ENCODE measurements at regions not wholly inside any gene's neighbourhood (a gene's known extent, or its start where the extent isn't known, plus 50 kb on each side); places are given as distances from the start of the nearest gene placed in this dataset.

GRCh38 chr15:88986949-88987590 is 73.9 kb upstream of the MFGE8 start (continued):
- TF ChIP-seq RBM22 (IDR thresholded peaks at IDR 0.05; ENCODE audit: low read depth, low read length, poor library complexity, severe bottlenecking) (no peak), ZBTB11 (CRISPR knock-in tag; IDR thresholded peaks at IDR 0.05) (peak in 1 of 3 experiments; percentile 17; a peak in 1 of 6 replicates), MXI1 (IDR thresholded peaks at IDR 0.05; ENCODE audit: low read depth, low read length) (no peak), RFX7 (CRISPR knock-in tag; IDR thresholded peaks at IDR 0.05) (no peak), ZFX (CRISPR knock-in tag; IDR thresholded peaks at IDR 0.05) (peak; percentile 59), ZNF644 (tag; IDR thresholded peaks at IDR 0.05; ENCODE audit: low read depth) (peak; percentile 55; the same call in 1 of the 2 replicates)

GRCh38 chr15:88987591-88987933 is 74.4 kb upstream of the MFGE8 start:
- no TSS peak for BruUV-seq (replicated peaks)
- in situ Hi-C loops (cut with MboI) (no loop called here), intact Hi-C loops (cut with micrococcal nuclease) (loop anchor here (5.0 kb wide), 2 partner anchors 50 to 75 kb away; partner anchors contain the start of gene MFGE8)
- Histone ChIP-seq H3K9me3 (replicated peaks; ENCODE audit: control insufficient read depth, insufficient read depth, low read depth, low read length) (no peaks in the 10 kb centered on the region), H4K20me1 (replicated peaks; ENCODE audit: control insufficient read depth, insufficient read depth, low read length) (no peaks in the 10 kb centered on the region), H3K27me3 (ENCODE audit: control insufficient read depth in 2 of 2, insufficient read depth in 2 of 2, low read length in 2 of 2) (no peaks in the 10 kb centered on the region), H3K4me3 (no peak overlapping the region), H3K36me3 (ENCODE audit: control insufficient read depth, insufficient read depth, low read length) (no peaks in the 10 kb centered on the region), H3K27ac (ENCODE audit: extremely low read depth, low read depth, low read length) (peak overlapping the region; percentile 91), H3K79me2 (ENCODE audit: control insufficient read depth, insufficient read depth, low read length) (no peaks in the 10 kb centered on the region), H3K4me1 (replicated peaks in 1 of 2; ENCODE audit: control insufficient read depth in 2 of 2, insufficient read depth in 2 of 2, low read length in 2 of 2) (peaks cover 33 to 63% of the 10 kb centered on the region in 2 experiments), H3K9ac (ENCODE audit: insufficient read depth in 1 of 2, low read depth in 2 of 2, low read length in 2 of 2) (peak overlapping the region; percentile 55 to 80), H3K4me2 (ENCODE audit: insufficient read depth, low read length) (peak overlapping the region; percentile 65), H2AFZ (ENCODE audit: low read depth, low read length) (peak overlapping the region; percentile 89), H3K9me1 (ENCODE audit: control insufficient read depth, insufficient read depth, low read length) (no peaks in the 10 kb centered on the region)
- 68% methylated on average over 7 of the region's 7 CpGs for WGBS (ENCODE audit: insufficient coverage, low coverage, missing lambda C conversion rate)
- ATAC-seq (no peak), DNase-seq (ENCODE audit: extremely low read depth in 1 of 4, low spot score in 3 of 4) (no peak), FAIRE-seq (no peak)
- ChIA-PET CTCF (ENCODE audit: low intra/inter-chr PET ratio) (interaction anchor here (0.6 kb wide), 1 partner anchor 75 kb away, joined by 4 read pairs; the partner anchor contains the start of gene MFGE8), POLR2A (interaction anchor here (0.7 to 1.2 kb wide), 2 partner anchors 13 to 122 kb away, joined by 3 read pairs; no protein-coding TSS in a partner anchor)
- TF ChIP-seq ZNF740 (CRISPR knock-in tag; IDR thresholded peaks at IDR 0.05) (no peak), ZNF740 (tag; IDR thresholded peaks at IDR 0.05) (0 out of 4 replicates have a peak, but pooled peaks of 1 of the 2 experiments have one; percentile 2), RNF2 (IDR thresholded peaks at IDR 0.05) (no peak), NFXL1 (CRISPR knock-in tag; IDR thresholded peaks at IDR 0.05) (no peak), JUND (IDR thresholded peaks at IDR 0.05; ENCODE audit: borderline replicate concordance, low read depth, low read length) (no peak), JUND (tag; IDR thresholded peaks at IDR 0.05; ENCODE audit: borderline replicate concordance, low read depth, low read length) (no peak), ZBTB2 (IDR thresholded peaks at IDR 0.05) (no peak), GABPA (tag; conservative IDR thresholded peaks at IDR 0.05; ENCODE audit: low read depth) (no peak), BRCA1 (IDR thresholded peaks at IDR 0.05) (no peak), BRCA1 (CRISPR knock-in tag; IDR thresholded peaks at IDR 0.05) (no peak)

Data from K562 (cell line).